ENCODE measurements at regions not wholly inside any gene's neighbourhood (a gene's known extent, or its start where the extent isn't known, plus 50 kb on each side); places are given as distances from the start of the nearest gene placed in this dataset.

- H3K27me3 Mint-ChIP-seq (ENCODE audit: low read depth, unreplicated experiment): no peaks in the 10 kb centered on the region
- no peak overlapping the region for H2AFZ ChIP-seq (ENCODE audit: low read depth, low read length)
- no peaks in the 10 kb centered on the region for H3K4me1 Mint-ChIP-seq (ENCODE audit: low read depth, unreplicated experiment)
- no peaks in the 10 kb centered on the region for H3K27me3 ChIP-seq (ENCODE audit: insufficient read depth, low read length)
- H3K9me3 Mint-ChIP-seq (ENCODE audit: unreplicated experiment): no peaks in the 10 kb centered on the region
- no peak overlapping the region for H3K9ac ChIP-seq (ENCODE audit: low read length)
- H3K27ac ChIP-seq (ENCODE audit: low read depth, low read length): no peak overlapping the region
- no peak overlapping the region for H3K4me2 ChIP-seq (ENCODE audit: low read length)
- H3K4me3 Mint-ChIP-seq (ENCODE audit: unreplicated experiment): no peak overlapping the region
- H4K20me1 ChIP-seq (ENCODE audit: insufficient read depth, low read length): no peaks in the 10 kb centered on the region
- no peaks in the 10 kb centered on the region for H3K36me3 ChIP-seq (ENCODE audit: insufficient read depth, low read length)
- TF ChIP-seq EZH2 (IDR thresholded peaks at IDR 0.05; ENCODE audit: insufficient read depth, low read length): no peak
- TF ChIP-seq CTCF (IDR thresholded peaks at IDR 0.05; ENCODE audit: insufficient read depth, low read depth, low read length): no peak
- no peak for FAIRE-seq
- no peaks in the 10 kb centered on the region for H3K36me3 Mint-ChIP-seq (ENCODE audit: low read depth, unreplicated experiment)
- no peaks in the 10 kb centered on the region for H3K79me2 ChIP-seq (ENCODE audit: insufficient read depth, low read length)
- H3K9me3 ChIP-seq (ENCODE audit: insufficient read depth, low read depth, low read length): no peaks in the 10 kb centered on the region
- no peak overlapping the region for H3K4me3 ChIP-seq (ENCODE audit: insufficient read depth, low read depth, low read length)
- no peak for DNase-seq (ENCODE audit: low read depth)
- no peaks in the 10 kb centered on the region for H3K4me1 ChIP-seq (ENCODE audit: insufficient read depth, low read length)
- H3K27ac Mint-ChIP-seq (ENCODE audit: unreplicated experiment): no peak overlapping the region
Measured at GRCh38 chr1:191546803-191547202, 611.5 kb upstream of the RGS18 start.

GRCh38 chr1:191551019-191551418 is 607.2 kb upstream of the RGS18 start:
- no peaks in the 10 kb centered on the region for H3K27me3 ChIP-seq (ENCODE audit: insufficient read depth, low read length)
- no peak for FAIRE-seq
- Mint-ChIP-seq H3K27me3 (ENCODE audit: low read depth, unreplicated experiment) (no peaks in the 10 kb centered on the region), H3K27ac (ENCODE audit: unreplicated experiment) (no peak overlapping the region), H3K9me3 (ENCODE audit: unreplicated experiment) (no peaks in the 10 kb centered on the region), H3K4me3 (ENCODE audit: unreplicated experiment) (no peak overlapping the region), H3K36me3 (ENCODE audit: low read depth, unreplicated experiment) (no peaks in the 10 kb centered on the region), H3K4me1 (ENCODE audit: low read depth, unreplicated experiment) (no peaks in the 10 kb centered on the region)
- TF ChIP-seq EZH2 (IDR thresholded peaks at IDR 0.05; ENCODE audit: insufficient read depth, low read length): no peak
- no peak for TF ChIP-seq CTCF (IDR thresholded peaks at IDR 0.05; ENCODE audit: insufficient read depth, low read depth, low read length)
- no peak overlapping the region for H3K4me2 ChIP-seq (ENCODE audit: low read length)
- DNase-seq (ENCODE audit: low read depth): no peak
- no peaks in the 10 kb centered on the region for H3K4me1 ChIP-seq (ENCODE audit: insufficient read depth, low read length)
- no peaks in the 10 kb centered on the region for H3K9me3 ChIP-seq (ENCODE audit: insufficient read depth, low read depth, low read length)
- H3K79me2 ChIP-seq (ENCODE audit: insufficient read depth, low read length): no peaks in the 10 kb centered on the region
- no peak overlapping the region for H3K27ac ChIP-seq (ENCODE audit: low read depth, low read length)
- H3K36me3 ChIP-seq (ENCODE audit: insufficient read depth, low read length): no peaks in the 10 kb centered on the region
- H4K20me1 ChIP-seq (ENCODE audit: insufficient read depth, low read length): no peaks in the 10 kb centered on the region
- no peak overlapping the region for H2AFZ ChIP-seq (ENCODE audit: low read depth, low read length)
- H3K9ac ChIP-seq (ENCODE audit: low read length): no peak overlapping the region
- no peak overlapping the region for H3K4me3 ChIP-seq (ENCODE audit: insufficient read depth, low read depth, low read length)

DNA sequence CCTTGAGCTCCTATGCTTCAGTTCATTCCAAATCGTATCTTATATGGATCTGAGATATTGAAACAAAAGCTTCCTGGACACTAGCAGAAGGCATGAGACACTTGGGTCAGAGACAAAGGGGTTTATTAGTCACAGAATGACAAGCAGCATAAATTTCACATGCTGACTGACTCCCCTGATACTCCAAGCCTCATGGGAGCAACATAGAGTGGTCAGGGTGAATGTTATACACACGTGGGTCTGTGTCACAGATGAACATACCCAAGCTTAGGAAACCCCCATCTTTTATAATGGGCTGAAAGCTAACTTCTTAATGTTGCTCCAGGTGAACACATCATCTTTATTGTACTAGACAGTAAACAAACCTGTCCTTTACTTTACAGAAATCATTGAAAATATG is 599.9 kb upstream of the RGS18 start:
- Histone ChIP-seq H2AFZ (ENCODE audit: low read depth, low read length) (no peak overlapping the region), H3K4me3 (ENCODE audit: insufficient read depth, low read depth, low read length) (no peak overlapping the region), H3K27ac (ENCODE audit: low read depth, low read length) (no peak overlapping the region), H3K9ac (ENCODE audit: low read length) (no peak overlapping the region), H3K36me3 (ENCODE audit: insufficient read depth, low read length) (no peaks in the 10 kb centered on the region), H3K4me1 (ENCODE audit: insufficient read depth, low read length) (no peaks in the 10 kb centered on the region), H3K9me3 (ENCODE audit: insufficient read depth, low read depth, low read length) (no peaks in the 10 kb centered on the region), H4K20me1 (ENCODE audit: insufficient read depth, low read length) (no peaks in the 10 kb centered on the region), H3K4me2 (ENCODE audit: low read length) (no peak overlapping the region), H3K79me2 (ENCODE audit: insufficient read depth, low read length) (no peaks in the 10 kb centered on the region), H3K27me3 (ENCODE audit: insufficient read depth, low read length) (no peaks in the 10 kb centered on the region)
- Mint-ChIP-seq H3K9me3 (ENCODE audit: unreplicated experiment) (no peaks in the 10 kb centered on the region), H3K36me3 (ENCODE audit: low read depth, unreplicated experiment) (no peaks in the 10 kb centered on the region), H3K4me3 (ENCODE audit: unreplicated experiment) (no peak overlapping the region), H3K27ac (ENCODE audit: unreplicated experiment) (no peak overlapping the region), H3K27me3 (ENCODE audit: low read depth, unreplicated experiment) (no peaks in the 10 kb centered on the region), H3K4me1 (ENCODE audit: low read depth, unreplicated experiment) (no peaks in the 10 kb centered on the region)
- no peak for DNase-seq (ENCODE audit: low read depth)
- TF ChIP-seq CTCF (IDR thresholded peaks at IDR 0.05; ENCODE audit: insufficient read depth, low read depth, low read length): no peak
- TF ChIP-seq EZH2 (IDR thresholded peaks at IDR 0.05; ENCODE audit: insufficient read depth, low read length): no peak
- peak; percentile 5 for FAIRE-seq
